ENCODE measurements at regions not wholly inside any gene's neighbourhood (a gene's known extent, or its start where the extent isn't known, plus 50 kb on each side); places are given as distances from the start of the nearest gene placed in this dataset.

DNA sequence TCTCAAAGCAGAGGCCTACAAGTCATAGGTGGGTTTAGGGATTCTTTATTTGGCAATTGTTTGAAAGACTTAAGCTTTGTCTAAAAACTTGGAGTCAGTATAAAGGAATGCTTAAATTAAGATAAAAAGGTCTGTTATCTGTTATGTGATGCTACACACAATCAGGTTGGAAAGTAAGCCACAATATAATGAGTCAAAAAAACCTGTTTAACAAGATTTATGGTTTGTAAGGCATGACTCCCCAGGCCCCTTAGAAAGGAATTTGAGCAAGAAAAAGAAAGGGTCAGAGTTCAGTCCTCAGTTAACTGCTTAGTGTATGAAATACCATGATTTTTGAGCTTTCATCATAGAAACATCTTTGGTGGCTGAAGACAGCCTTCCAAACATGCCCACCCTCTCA, 66.8 kb upstream of the HMGN3 start:
- DNase-seq: no peak

DNA sequence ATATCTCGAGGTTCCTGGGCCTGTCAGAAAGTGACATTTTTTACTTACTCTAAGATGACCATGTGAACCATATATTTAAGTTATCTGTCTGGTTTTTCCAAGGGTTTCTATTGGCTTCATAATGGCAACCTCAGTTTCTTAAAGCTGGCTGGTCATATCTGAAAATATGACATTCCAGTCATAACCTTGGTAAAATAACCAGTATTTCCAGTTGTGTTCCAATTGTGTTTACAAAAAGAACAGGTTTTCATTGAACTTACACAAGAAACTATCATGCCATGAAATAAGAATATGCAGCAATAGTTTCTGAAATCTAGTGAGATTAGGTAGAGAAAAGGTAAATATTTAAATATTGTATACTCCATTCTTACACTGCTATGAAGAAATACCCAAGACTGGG, 61.7 kb upstream of the HMGN3 start:
- DNase-seq: no peak

All from left hindlimb (tissue), 1 donor.